Osteoblast (primary cell): ENCODE measurements at regions not wholly inside any gene's neighbourhood (a gene's known extent, or its start where the extent isn't known, plus 50 kb on each side); places are given as distances from the start of the nearest gene placed in this dataset.

Experiments used
- DNase-seq: peaks from one replicate; pipeline ENCODE4 v3.0.0; 2011; ENCODE audit warnings: low spot score, mixed read lengths; ENCODE audit not compliant: insufficient read length; ENCODE audit errors: missing footprints
- H2AFZ ChIP-seq: 2 replicates; pipeline ENCODE4 v1.6.0; 2011; ENCODE audit warnings: mild to moderate bottlenecking, low read length
- H3K27ac ChIP-seq: 2 replicates; pipeline ENCODE4 v1.5.1; 2011; ENCODE audit warnings: mild to moderate bottlenecking, low read depth, low read length, moderate library complexity
- H3K27me3 ChIP-seq: 2 replicates; pipeline ENCODE4 v1.6.0; 2012; ENCODE audit warnings: mild to moderate bottlenecking, control low read depth, inconsistent platforms, low read length, moderate library complexity; ENCODE audit not compliant: insufficient read depth
- H3K36me3 ChIP-seq: 2 replicates; pipeline ENCODE4 v1.5.1; 2011; ENCODE audit warnings: mild to moderate bottlenecking, low read length, control low read depth, moderate library complexity; ENCODE audit not compliant: insufficient read depth
- H3K4me1 ChIP-seq: 2 replicates; pipeline ENCODE4 v1.5.1; 2011; ENCODE audit warnings: mild to moderate bottlenecking, low read length, control low read depth, moderate library complexity; ENCODE audit not compliant: insufficient read depth
- H3K4me2 ChIP-seq: 2 replicates; pipeline ENCODE4 v1.6.0; 2011; ENCODE audit warnings: mild to moderate bottlenecking, low read length; ENCODE audit not compliant: insufficient read depth
- H3K4me3 ChIP-seq: fragments of 200-600 bp; sonication (generic); 3 replicates; pipeline ENCODE4 v1.5.1; 2012; ENCODE audit warnings: mild to moderate bottlenecking, low read length, inconsistent platforms; ENCODE audit not compliant: insufficient read depth
- H3K79me2 ChIP-seq: 2 replicates; pipeline ENCODE4 v1.6.0; 2012; ENCODE audit warnings: mild to moderate bottlenecking, low read length, control low read depth, inconsistent platforms; ENCODE audit not compliant: insufficient read depth
- H3K9me3 ChIP-seq: 2 replicates; pipeline ENCODE4 v1.5.1; 2011; ENCODE audit warnings: low read depth, low read length, control low read depth
- H4K20me1 ChIP-seq: 2 replicates; pipeline ENCODE4 v1.6.0; 2012; ENCODE audit warnings: mild to moderate bottlenecking, low read length, control low read depth; ENCODE audit not compliant: insufficient read depth
- TF ChIP-seq, protein P1 (sequence below): IDR thresholded peaks from 2 replicates; pipeline ENCODE4 v1.5.1; 2011; ENCODE audit warnings: mild to moderate bottlenecking, low read depth, low read length, moderate library complexity; ENCODE audit errors: extremely low read depth

DNA sequence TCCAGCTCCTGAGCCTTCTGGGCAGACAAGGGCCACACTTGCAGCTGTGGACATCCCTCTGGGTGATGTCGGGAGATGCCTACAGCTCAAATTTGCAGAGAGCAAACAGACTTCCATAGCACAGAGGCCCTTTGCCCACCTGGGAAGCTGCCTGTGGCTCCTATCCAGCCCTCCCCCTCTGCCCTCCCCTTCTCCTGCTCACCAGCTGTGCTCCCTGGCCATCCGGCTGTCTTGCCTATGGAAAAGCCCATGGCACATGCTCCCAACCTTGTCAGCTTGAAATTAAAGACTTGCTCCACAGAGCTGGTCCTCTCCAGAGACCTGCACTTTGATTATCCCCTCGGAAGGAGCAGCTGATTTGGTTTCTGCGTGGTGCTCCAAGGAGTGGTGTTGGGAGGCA lies 118.9 kb upstream of the NECTIN1 start:
- H3K4me2 ChIP-seq, result no peak overlapping the region
- no peak for DNase-seq
- no peaks in the 10 kb centered on the region for H3K79me2 ChIP-seq
- no peaks in the 10 kb centered on the region for H4K20me1 ChIP-seq
- H3K9me3 ChIP-seq, result no peaks in the 10 kb centered on the region
- H3K4me3 ChIP-seq, result no peak overlapping the region
- TF ChIP-seq, protein P1, sequence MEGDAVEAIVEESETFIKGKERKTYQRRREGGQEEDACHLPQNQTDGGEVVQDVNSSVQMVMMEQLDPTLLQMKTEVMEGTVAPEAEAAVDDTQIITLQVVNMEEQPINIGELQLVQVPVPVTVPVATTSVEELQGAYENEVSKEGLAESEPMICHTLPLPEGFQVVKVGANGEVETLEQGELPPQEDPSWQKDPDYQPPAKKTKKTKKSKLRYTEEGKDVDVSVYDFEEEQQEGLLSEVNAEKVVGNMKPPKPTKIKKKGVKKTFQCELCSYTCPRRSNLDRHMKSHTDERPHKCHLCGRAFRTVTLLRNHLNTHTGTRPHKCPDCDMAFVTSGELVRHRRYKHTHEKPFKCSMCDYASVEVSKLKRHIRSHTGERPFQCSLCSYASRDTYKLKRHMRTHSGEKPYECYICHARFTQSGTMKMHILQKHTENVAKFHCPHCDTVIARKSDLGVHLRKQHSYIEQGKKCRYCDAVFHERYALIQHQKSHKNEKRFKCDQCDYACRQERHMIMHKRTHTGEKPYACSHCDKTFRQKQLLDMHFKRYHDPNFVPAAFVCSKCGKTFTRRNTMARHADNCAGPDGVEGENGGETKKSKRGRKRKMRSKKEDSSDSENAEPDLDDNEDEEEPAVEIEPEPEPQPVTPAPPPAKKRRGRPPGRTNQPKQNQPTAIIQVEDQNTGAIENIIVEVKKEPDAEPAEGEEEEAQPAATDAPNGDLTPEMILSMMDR, result no peak
- no peaks in the 10 kb centered on the region for H3K4me1 ChIP-seq
- peaks cover 4% of the 10 kb centered on the region for H3K27me3 ChIP-seq
- H2AFZ ChIP-seq, result no peak overlapping the region
- H3K36me3 ChIP-seq, result no peaks in the 10 kb centered on the region
- H3K27ac ChIP-seq, result no peak overlapping the region

DNA sequence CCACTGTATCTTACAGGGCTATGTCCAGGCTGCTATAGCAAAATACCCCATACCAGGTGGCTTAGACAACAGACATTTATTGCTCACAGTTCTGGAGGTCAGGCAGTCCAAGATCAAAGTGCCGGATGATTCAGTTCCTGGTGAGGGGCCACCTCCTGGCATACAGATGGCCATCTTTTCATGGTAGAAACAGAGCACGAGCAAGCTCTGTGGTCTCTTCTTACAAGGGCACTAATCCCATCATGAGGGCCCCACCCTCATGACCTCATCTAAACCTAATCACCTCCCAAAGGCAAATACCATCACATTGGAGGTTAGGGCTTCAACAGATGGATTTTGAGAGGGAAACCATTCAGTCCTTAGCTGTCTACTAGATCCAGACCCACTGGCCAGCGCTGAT lies 117.4 kb upstream of the NECTIN1 start:
- no peak overlapping the region for H3K27ac ChIP-seq
- no peaks in the 10 kb centered on the region for H3K79me2 ChIP-seq
- TF ChIP-seq, protein P1, result no peak
- H3K36me3 ChIP-seq, result no peaks in the 10 kb centered on the region
- H3K4me3 ChIP-seq, result no peak overlapping the region
- no peak overlapping the region for H2AFZ ChIP-seq
- DNase-seq, result no peak
- peaks cover 2% of the 10 kb centered on the region for H3K27me3 ChIP-seq
- no peaks in the 10 kb centered on the region for H3K4me1 ChIP-seq
- no peaks in the 10 kb centered on the region for H3K9me3 ChIP-seq
- no peak overlapping the region for H3K4me2 ChIP-seq
- H4K20me1 ChIP-seq, result no peaks in the 10 kb centered on the region

DNA sequence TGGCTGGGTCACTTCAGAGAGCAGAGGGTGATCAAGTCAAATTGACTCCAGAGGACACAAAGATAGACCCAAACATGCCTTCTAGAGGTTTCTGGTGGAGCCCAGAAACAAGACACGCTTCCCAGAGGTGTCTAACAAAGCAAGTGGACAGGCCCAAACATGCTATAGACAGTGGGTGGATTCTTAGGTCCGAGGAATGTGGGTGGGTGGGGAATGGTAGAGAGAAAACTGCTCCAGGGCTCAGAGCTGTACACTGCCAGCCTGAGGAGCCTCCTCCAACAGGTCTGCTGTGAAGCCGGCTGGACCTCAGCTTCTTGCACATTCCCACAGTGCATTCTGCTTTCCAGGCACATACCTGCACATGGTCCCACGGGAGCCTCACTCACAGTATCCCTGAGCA lies 116.8 kb upstream of the NECTIN1 start:
- Histone ChIP-seq H3K27ac (no peak overlapping the region), H3K4me2 (no peak overlapping the region), H3K9me3 (no peaks in the 10 kb centered on the region), H2AFZ (no peak overlapping the region), H3K27me3 (peaks cover 8% of the 10 kb centered on the region), H4K20me1 (no peaks in the 10 kb centered on the region), H3K79me2 (no peaks in the 10 kb centered on the region), H3K4me3 (no peak overlapping the region), H3K36me3 (no peaks in the 10 kb centered on the region), H3K4me1 (no peaks in the 10 kb centered on the region)
- no peak for DNase-seq
- TF ChIP-seq, protein P1, result no peak

DNA sequence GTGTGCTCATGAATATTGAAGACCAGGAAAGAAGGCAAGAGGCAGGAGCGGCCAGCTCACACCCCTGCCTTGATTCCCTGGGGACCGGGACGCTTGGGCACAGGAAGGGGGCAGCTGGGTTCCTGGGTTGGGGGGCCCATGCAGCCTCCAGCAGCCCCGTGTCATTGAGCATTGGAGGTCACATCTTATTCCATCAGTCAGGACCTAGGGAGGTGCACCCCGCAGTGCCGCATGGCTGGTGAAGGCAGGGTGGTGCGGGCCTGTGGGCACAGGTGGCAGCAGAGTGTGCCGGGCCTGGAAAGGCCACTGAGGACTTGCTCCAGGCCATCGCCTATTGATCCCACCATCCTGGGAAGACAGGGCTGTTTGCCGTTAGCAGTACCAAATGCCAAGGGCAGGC lies 116.3 kb upstream of the NECTIN1 start:
- Histone ChIP-seq H3K36me3 (no peaks in the 10 kb centered on the region), H3K4me1 (no peaks in the 10 kb centered on the region), H3K4me3 (no peak overlapping the region), H2AFZ (no peak overlapping the region), H3K27me3 (peaks cover 8% of the 10 kb centered on the region), H3K4me2 (no peak overlapping the region), H3K79me2 (no peaks in the 10 kb centered on the region), H3K27ac (no peak overlapping the region), H4K20me1 (no peaks in the 10 kb centered on the region), H3K9me3 (no peaks in the 10 kb centered on the region)
- TF ChIP-seq, protein P1, result no peak
- DNase-seq, result no peak
